ENCODE measurements at regions not wholly inside any gene's neighbourhood (a gene's known extent, or its start where the extent isn't known, plus 50 kb on each side); places are given as distances from the start of the nearest gene placed in this dataset.
"Not testable (repeated sequence)": the region's sequence is repeated elsewhere in the genome, so short reads cannot be mapped to it uniquely, and the experiment has no call there.

DNA sequence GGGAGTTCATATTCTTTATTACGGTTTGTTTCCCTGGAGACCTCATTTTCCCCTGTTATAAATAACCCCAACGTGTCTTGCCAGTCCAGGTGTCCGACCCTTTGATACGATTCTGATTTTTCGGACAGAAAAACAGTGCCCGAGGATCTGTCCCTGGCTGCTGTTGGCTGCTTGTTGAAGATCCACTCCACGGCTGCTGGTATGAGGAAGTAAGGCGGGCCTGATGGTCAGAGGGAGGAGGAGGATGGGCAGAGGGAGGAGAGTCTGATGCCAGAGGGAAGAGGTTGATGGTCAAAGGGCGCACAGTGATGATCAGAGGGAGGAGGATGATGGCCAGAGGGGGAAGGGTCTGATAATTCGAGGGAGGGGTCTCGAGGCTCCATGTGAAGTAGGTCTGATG, 99.9 kb downstream of the ATP6V0E2 start:
- TF ChIP-seq, protein P1, sequence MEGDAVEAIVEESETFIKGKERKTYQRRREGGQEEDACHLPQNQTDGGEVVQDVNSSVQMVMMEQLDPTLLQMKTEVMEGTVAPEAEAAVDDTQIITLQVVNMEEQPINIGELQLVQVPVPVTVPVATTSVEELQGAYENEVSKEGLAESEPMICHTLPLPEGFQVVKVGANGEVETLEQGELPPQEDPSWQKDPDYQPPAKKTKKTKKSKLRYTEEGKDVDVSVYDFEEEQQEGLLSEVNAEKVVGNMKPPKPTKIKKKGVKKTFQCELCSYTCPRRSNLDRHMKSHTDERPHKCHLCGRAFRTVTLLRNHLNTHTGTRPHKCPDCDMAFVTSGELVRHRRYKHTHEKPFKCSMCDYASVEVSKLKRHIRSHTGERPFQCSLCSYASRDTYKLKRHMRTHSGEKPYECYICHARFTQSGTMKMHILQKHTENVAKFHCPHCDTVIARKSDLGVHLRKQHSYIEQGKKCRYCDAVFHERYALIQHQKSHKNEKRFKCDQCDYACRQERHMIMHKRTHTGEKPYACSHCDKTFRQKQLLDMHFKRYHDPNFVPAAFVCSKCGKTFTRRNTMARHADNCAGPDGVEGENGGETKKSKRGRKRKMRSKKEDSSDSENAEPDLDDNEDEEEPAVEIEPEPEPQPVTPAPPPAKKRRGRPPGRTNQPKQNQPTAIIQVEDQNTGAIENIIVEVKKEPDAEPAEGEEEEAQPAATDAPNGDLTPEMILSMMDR (conservative IDR thresholded peaks at IDR 0.05), result not testable (repeated sequence)
- not testable (repeated sequence) for TF ChIP-seq EZH2 (IDR thresholded peaks at IDR 0.05; ENCODE audit: low read depth)
